ENCODE measurements at regions not wholly inside any gene's neighbourhood (a gene's known extent, or its start where the extent isn't known, plus 50 kb on each side); places are given as distances from the start of the nearest gene placed in this dataset.
A peak's percentile ranks its signal among the peaks of the same experiment; 100 is the strongest.
"Not testable (repeated sequence)": the region's sequence is repeated elsewhere in the genome, so short reads cannot be mapped to it uniquely, and the experiment has no call there.

- DNase-seq (ENCODE audit: low read depth in 2 of 2, low spot score in 1 of 2) = peak in 1 of 2 donors; percentile 5
Observed at GRCh38 chr4:98828801-98829200, 100.1 kb downstream of the EIF4E start.

GRCh38 chr4:98827661-98828060 is 101.3 kb downstream of the EIF4E start:
- DNase-seq (ENCODE audit: low read depth in 2 of 2, low spot score in 1 of 2) = no peak

- no peak for DNase-seq (ENCODE audit: low read depth in 2 of 2, low spot score in 1 of 2)
Observed at GRCh38 chr4:98822144-98822543, 106.8 kb downstream of the EIF4E start.

GRCh38 chr4:98818116-98818515 is 110.8 kb downstream of the EIF4E start:
- DNase-seq (ENCODE audit: low read depth in 2 of 2, low spot score in 1 of 2) = not testable (repeated sequence)

GRCh38 chr4:98816816-98817215 is 112.1 kb downstream of the EIF4E start:
- DNase-seq (ENCODE audit: low read depth in 2 of 2, low spot score in 1 of 2) = no peak

- DNase-seq (ENCODE audit: low read depth in 2 of 2, low spot score in 1 of 2) = no peak
Observed at GRCh38 chr4:98816386-98816785, 112.5 kb downstream of the EIF4E start.

GRCh38 chr4:98804403-98804802 is 124.5 kb downstream of the EIF4E start:
- DNase-seq (ENCODE audit: low read depth in 2 of 2, low spot score in 1 of 2) = no peak

GRCh38 chr4:98803251-98803650 is 125.7 kb downstream of the EIF4E start:
- DNase-seq (ENCODE audit: low read depth in 2 of 2, low spot score in 1 of 2) = no peak

GRCh38 chr4:98802770-98803198 is 126.1 kb downstream of the EIF4E start:
- DNase-seq (ENCODE audit: low read depth in 2 of 2, low spot score in 1 of 2) = no peak

GRCh38 chr4:98801259-98801725 is 127.6 kb downstream of the EIF4E start:
- no peak for DNase-seq (ENCODE audit: low read depth in 2 of 2, low spot score in 1 of 2)

- no peak for DNase-seq (ENCODE audit: low read depth in 2 of 2, low spot score in 1 of 2)
Observed at GRCh38 chr4:98796991-98797390, 131.9 kb downstream of the EIF4E start.

- no peak for DNase-seq (ENCODE audit: low read depth in 2 of 2, low spot score in 1 of 2)
Observed at GRCh38 chr4:98794565-98795205, 134.2 kb downstream of the EIF4E start.

- DNase-seq (ENCODE audit: low read depth in 2 of 2, low spot score in 1 of 2) = no peak
Observed at GRCh38 chr4:98793658-98794057, 135.2 kb upstream of the TSPAN5 start.

GRCh38 chr4:98786866-98787265 is 128.5 kb upstream of the TSPAN5 start:
- DNase-seq (ENCODE audit: low read depth in 2 of 2, low spot score in 1 of 2) = no peak

GRCh38 chr4:98784947-98785706 is 126.7 kb upstream of the TSPAN5 start:
- DNase-seq (ENCODE audit: low read depth in 2 of 2, low spot score in 1 of 2) = no peak

GRCh38 chr4:98781641-98782357 is 123.4 kb upstream of the TSPAN5 start:
- no peak for DNase-seq (ENCODE audit: low read depth in 2 of 2, low spot score in 1 of 2)

GRCh38 chr4:98780926-98781325 is 122.5 kb upstream of the TSPAN5 start:
- no peak for DNase-seq (ENCODE audit: low read depth in 2 of 2, low spot score in 1 of 2)

- no peak for DNase-seq (ENCODE audit: low read depth in 2 of 2, low spot score in 1 of 2)
Observed at GRCh38 chr4:98779088-98779487, 120.7 kb upstream of the TSPAN5 start.

GRCh38 chr4:98778206-98778605 is 119.8 kb upstream of the TSPAN5 start:
- no peak for DNase-seq (ENCODE audit: low read depth in 2 of 2, low spot score in 1 of 2)

GRCh38 chr4:98775672-98776071 is 117.3 kb upstream of the TSPAN5 start:
- DNase-seq (ENCODE audit: low read depth in 2 of 2, low spot score in 1 of 2) = no peak

GRCh38 chr4:98773638-98774037 is 115.2 kb upstream of the TSPAN5 start:
- DNase-seq (ENCODE audit: low read depth in 2 of 2, low spot score in 1 of 2) = no peak

Data from stimulated activated CD8-positive, alpha-beta memory T cell treated with anti-CD3 and anti-CD28 coated beads, Interleukin-4, amount 100 ng/mL, for 1 hour (primary cell).